Astrocyte (in vitro differentiated cells and primary cell): ENCODE measurements at regions not wholly inside any gene's neighbourhood (a gene's known extent, or its start where the extent isn't known, plus 50 kb on each side); places are given as distances from the start of the nearest gene placed in this dataset.

Experiments used
- DNase-seq: peaks from one replicate; pipeline ENCODE4 v3.0.0-alpha.2; 2010; ENCODE audit warnings: low read depth
- FAIRE-seq: peaks from 2 replicates; lab custom pipeline; 2011; peaks lifted over from hg19 to GRCh38; lab: Jason Lieb, UNC
- H2AFZ ChIP-seq: 2 replicates; pipeline ENCODE4 v1.6.0; 2012; ENCODE audit warnings: low read depth, low read length, inconsistent platforms
- H3K27ac ChIP-seq: 2 replicates; pipeline ENCODE4 v1.5.1; 2011; ENCODE audit warnings: low read depth, low read length, inconsistent platforms
- H3K27me3 ChIP-seq: 2 replicates; pipeline ENCODE4 v1.6.0; 2011; ENCODE audit warnings: low read length, inconsistent platforms; ENCODE audit not compliant: insufficient read depth
- H3K36me3 ChIP-seq: 2 replicates; pipeline ENCODE4 v1.5.1; 2011; ENCODE audit warnings: low read length, inconsistent platforms; ENCODE audit not compliant: insufficient read depth
- H3K4me1 ChIP-seq: 2 replicates; pipeline ENCODE4 v1.5.1; 2011; ENCODE audit warnings: low read length, inconsistent platforms; ENCODE audit not compliant: insufficient read depth
- H3K4me2 ChIP-seq: 2 replicates; pipeline ENCODE4 v1.6.0; 2012; ENCODE audit warnings: low read length, inconsistent platforms
- H3K4me3 ChIP-seq: 2 replicates; pipeline ENCODE4 v1.5.1; 2011; ENCODE audit warnings: low read depth, mild to moderate bottlenecking, low read length, inconsistent platforms; ENCODE audit not compliant: insufficient read depth
- H3K79me2 ChIP-seq: 2 replicates; pipeline ENCODE4 v1.6.0; 2012; ENCODE audit warnings: mild to moderate bottlenecking, low read length, inconsistent platforms; ENCODE audit not compliant: insufficient read depth
- H3K9ac ChIP-seq: 2 replicates; pipeline ENCODE4 v1.6.0; 2012; ENCODE audit warnings: mild to moderate bottlenecking, low read length, inconsistent platforms
- H3K9me3 ChIP-seq: 2 replicates; pipeline ENCODE4 v1.5.1; 2012; ENCODE audit warnings: low read depth, mild to moderate bottlenecking, low read length, inconsistent platforms; ENCODE audit not compliant: insufficient read depth
- H4K20me1 ChIP-seq: 2 replicates; pipeline ENCODE4 v1.6.0; 2012; ENCODE audit warnings: low read length, inconsistent platforms; ENCODE audit not compliant: insufficient read depth
- H3K27ac Mint-ChIP-seq: one replicate; pipeline ENCODE4 v1.8.0; 2021; ENCODE audit warnings: mild to moderate bottlenecking, mixed read lengths; ENCODE audit not compliant: unreplicated experiment
- H3K27me3 Mint-ChIP-seq: one replicate; pipeline ENCODE4 v1.8.0; 2021; ENCODE audit warnings: low read depth, mixed read lengths; ENCODE audit not compliant: unreplicated experiment
- H3K36me3 Mint-ChIP-seq: one replicate; pipeline ENCODE4 v1.8.0; 2021; ENCODE audit warnings: low read depth, mixed read lengths; ENCODE audit not compliant: unreplicated experiment
- H3K4me1 Mint-ChIP-seq: one replicate; pipeline ENCODE4 v1.8.0; 2021; ENCODE audit warnings: low read depth, mixed read lengths; ENCODE audit not compliant: unreplicated experiment
- H3K4me3 Mint-ChIP-seq: one replicate; pipeline ENCODE4 v1.8.0; 2021; ENCODE audit warnings: mild to moderate bottlenecking, moderate library complexity, mixed read lengths; ENCODE audit not compliant: unreplicated experiment
- H3K9me3 Mint-ChIP-seq: one replicate; pipeline ENCODE4 v1.8.0; 2021; ENCODE audit warnings: mild to moderate bottlenecking, mixed read lengths; ENCODE audit not compliant: unreplicated experiment
- EZH2 ChIP-seq: IDR thresholded peaks from 2 replicates; pipeline ENCODE4 v1.6.1; 2012; ENCODE audit warnings: mild to moderate bottlenecking, low read length, inconsistent platforms; ENCODE audit not compliant: insufficient read depth
- TF ChIP-seq, protein P1 (sequence below): IDR thresholded peaks from 2 replicates; pipeline ENCODE4 v1.5.1; 2011; ENCODE audit warnings: low read depth, mild to moderate bottlenecking, inconsistent platforms, low read length, moderate library complexity; ENCODE audit not compliant: insufficient read depth

DNA sequence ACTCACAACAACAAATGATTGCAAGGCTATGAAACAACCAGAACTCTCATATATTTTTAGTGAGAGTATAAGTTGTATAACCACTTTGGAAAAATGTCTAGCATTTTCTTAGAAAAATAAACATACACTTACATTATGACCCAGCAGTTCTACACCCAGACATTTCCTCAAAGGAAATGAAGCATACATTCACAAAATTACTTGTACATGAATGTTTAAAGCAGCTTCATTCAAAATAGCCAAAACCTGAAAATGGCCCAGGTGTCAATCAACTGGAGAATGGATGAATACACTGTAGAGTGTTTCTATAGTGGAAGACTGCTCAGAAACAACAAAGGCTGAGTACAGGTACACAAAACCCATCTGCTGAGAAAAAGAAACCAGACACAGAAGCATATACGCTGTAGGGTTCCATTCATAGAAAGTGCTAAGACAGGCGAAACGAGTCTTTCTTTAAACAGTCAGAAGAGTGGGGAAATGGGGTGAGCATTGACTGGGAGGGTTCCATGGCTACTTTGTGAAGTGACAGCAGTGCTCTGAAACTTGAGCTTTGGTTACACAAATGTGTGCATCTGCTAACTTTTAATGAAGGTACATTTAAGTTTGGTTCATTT lies 799.0 kb downstream of the DCDC2C start:
- no peaks in the 10 kb centered on the region for H3K9me3 Mint-ChIP-seq
- H3K27me3 Mint-ChIP-seq = no peaks in the 10 kb centered on the region
- TF ChIP-seq, protein P1, sequence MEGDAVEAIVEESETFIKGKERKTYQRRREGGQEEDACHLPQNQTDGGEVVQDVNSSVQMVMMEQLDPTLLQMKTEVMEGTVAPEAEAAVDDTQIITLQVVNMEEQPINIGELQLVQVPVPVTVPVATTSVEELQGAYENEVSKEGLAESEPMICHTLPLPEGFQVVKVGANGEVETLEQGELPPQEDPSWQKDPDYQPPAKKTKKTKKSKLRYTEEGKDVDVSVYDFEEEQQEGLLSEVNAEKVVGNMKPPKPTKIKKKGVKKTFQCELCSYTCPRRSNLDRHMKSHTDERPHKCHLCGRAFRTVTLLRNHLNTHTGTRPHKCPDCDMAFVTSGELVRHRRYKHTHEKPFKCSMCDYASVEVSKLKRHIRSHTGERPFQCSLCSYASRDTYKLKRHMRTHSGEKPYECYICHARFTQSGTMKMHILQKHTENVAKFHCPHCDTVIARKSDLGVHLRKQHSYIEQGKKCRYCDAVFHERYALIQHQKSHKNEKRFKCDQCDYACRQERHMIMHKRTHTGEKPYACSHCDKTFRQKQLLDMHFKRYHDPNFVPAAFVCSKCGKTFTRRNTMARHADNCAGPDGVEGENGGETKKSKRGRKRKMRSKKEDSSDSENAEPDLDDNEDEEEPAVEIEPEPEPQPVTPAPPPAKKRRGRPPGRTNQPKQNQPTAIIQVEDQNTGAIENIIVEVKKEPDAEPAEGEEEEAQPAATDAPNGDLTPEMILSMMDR = no peak
- no peak for TF ChIP-seq EZH2
- Histone ChIP-seq H3K4me2 (no peak overlapping the region), H3K9me3 (no peaks in the 10 kb centered on the region), H3K79me2 (no peaks in the 10 kb centered on the region), H3K4me1 (peaks cover 4% of the 10 kb centered on the region), H3K27ac (no peak overlapping the region), H3K36me3 (no peaks in the 10 kb centered on the region), H3K4me3 (no peak overlapping the region), H4K20me1 (no peaks in the 10 kb centered on the region), H3K27me3 (no peaks in the 10 kb centered on the region), H3K9ac (no peak overlapping the region), H2AFZ (no peak overlapping the region)
- H3K27ac Mint-ChIP-seq = no peak overlapping the region
- no peaks in the 10 kb centered on the region for H3K36me3 Mint-ChIP-seq
- no peaks in the 10 kb centered on the region for H3K4me1 Mint-ChIP-seq
- DNase-seq = no peak
- H3K4me3 Mint-ChIP-seq = no peak overlapping the region
- no peak for FAIRE-seq

DNA sequence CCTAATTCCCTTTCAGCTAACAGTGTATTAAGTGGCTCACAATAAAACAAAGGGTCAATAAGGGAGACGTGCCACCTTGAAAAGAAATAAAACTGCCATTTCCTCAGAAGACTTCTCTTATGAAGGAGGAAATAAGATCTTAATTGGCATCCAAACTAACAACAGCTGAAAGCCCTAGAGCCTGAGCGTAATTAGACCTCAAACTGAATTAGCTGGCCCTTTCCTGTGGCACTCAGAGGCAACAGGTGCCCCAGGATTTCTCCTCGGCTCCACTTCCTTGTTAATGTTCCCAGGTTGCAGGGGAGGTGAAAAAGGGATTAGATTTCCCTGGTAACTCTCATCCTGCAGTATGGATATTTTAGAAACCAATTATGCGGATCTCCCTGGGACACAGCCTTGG lies 804.3 kb downstream of the DCDC2C start:
- Histone ChIP-seq H3K4me1 (no peaks in the 10 kb centered on the region), H3K4me2 (no peak overlapping the region), H3K4me3 (no peak overlapping the region), H3K9me3 (no peaks in the 10 kb centered on the region), H3K27ac (no peak overlapping the region), H2AFZ (no peak overlapping the region), H3K79me2 (no peaks in the 10 kb centered on the region), H3K27me3 (no peaks in the 10 kb centered on the region), H3K36me3 (no peaks in the 10 kb centered on the region), H4K20me1 (no peaks in the 10 kb centered on the region), H3K9ac (no peak overlapping the region)
- no peaks in the 10 kb centered on the region for H3K27me3 Mint-ChIP-seq
- H3K4me3 Mint-ChIP-seq = no peak overlapping the region
- no peak for FAIRE-seq
- no peaks in the 10 kb centered on the region for H3K4me1 Mint-ChIP-seq
- H3K36me3 Mint-ChIP-seq = no peaks in the 10 kb centered on the region
- no peak overlapping the region for H3K27ac Mint-ChIP-seq
- no peaks in the 10 kb centered on the region for H3K9me3 Mint-ChIP-seq
- TF ChIP-seq, protein P1 = no peak
- TF ChIP-seq EZH2 = no peak
- no peak for DNase-seq

DNA sequence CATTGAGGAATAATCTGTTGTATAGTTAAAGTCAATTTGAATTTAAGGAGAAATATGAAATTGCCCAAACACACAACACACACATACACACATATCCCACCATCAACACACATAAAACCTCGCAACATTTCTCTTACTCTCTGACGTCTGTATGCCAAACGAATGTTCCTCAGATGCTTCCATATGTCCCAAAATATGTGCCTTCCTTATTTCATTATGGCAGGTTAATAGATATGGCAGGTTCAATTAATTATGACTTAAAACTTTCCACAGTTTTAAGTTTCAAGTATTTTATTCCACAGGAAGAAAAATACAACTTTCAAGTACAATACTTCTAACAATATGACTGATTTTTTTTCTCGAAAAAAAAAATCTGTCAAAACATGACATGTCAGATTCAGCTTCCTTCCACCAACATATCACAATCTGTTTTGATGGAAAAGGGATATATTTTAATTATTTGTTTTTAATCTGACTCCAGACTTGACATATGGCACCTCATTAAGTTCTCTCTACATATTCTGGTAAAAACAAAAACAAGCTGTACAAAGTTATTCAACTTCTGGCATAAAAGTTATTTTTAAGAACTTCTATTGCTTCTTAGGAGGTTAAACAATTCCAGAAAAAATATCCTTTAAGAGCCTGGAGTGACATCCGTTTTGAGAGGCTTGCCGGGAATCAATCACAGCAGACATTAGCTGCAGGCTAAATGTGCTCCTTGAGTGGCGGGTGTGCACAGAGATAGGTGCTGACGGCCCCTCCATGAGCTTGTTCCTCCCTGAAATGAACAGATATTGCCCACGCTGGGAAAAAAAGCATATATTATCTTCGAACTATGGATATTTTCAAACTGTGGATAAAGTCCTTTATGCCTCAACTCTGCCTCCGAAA lies 812.7 kb downstream of the DCDC2C start:
- no peak overlapping the region for H3K4me3 ChIP-seq
- no peaks in the 10 kb centered on the region for H3K4me1 ChIP-seq
- H3K36me3 ChIP-seq = no peaks in the 10 kb centered on the region
- no peak overlapping the region for H3K4me2 ChIP-seq
- no peak for DNase-seq
- no peaks in the 10 kb centered on the region for H3K27me3 ChIP-seq
- no peak overlapping the region for H2AFZ ChIP-seq
- no peaks in the 10 kb centered on the region for H3K79me2 ChIP-seq
- FAIRE-seq = no peak
- H3K9me3 Mint-ChIP-seq = no peaks in the 10 kb centered on the region
- no peak overlapping the region for H3K27ac Mint-ChIP-seq
- no peaks in the 10 kb centered on the region for H3K27me3 Mint-ChIP-seq
- peaks cover 6% of the 10 kb centered on the region for H3K9me3 ChIP-seq
- H3K36me3 Mint-ChIP-seq = no peaks in the 10 kb centered on the region
- no peak overlapping the region for H3K9ac ChIP-seq
- H3K4me3 Mint-ChIP-seq = no peak overlapping the region
- H3K27ac ChIP-seq = no peak overlapping the region
- H3K4me1 Mint-ChIP-seq = no peaks in the 10 kb centered on the region
- H4K20me1 ChIP-seq = no peaks in the 10 kb centered on the region
- TF ChIP-seq, protein P1 = no peak
- no peak for TF ChIP-seq EZH2
